OCI-LY7 (cell line): ENCODE measurements at regions not wholly inside any gene's neighbourhood (a gene's known extent, or its start where the extent isn't known, plus 50 kb on each side); places are given as distances from the start of the nearest gene placed in this dataset.

Source experiments
- CTCF ChIP-seq: fragments of 200-600 bp; sonication (generic); conservative IDR thresholded peaks from 2 replicates; pipeline ENCODE4 v1.5.1; 2014; ENCODE audit warnings: mild to moderate bottlenecking, antibody characterized with exemption, low read length, moderate library complexity, mixed read lengths
- EZH2phosphoT487 ChIP-seq: fragments of 200-600 bp; sonication (generic); IDR thresholded peaks from 2 replicates; pipeline ENCODE4 v1.6.1; 2018; ENCODE audit warnings: low read depth, borderline replicate concordance, mild to moderate bottlenecking, mixed run types, antibody characterized with exemption, low read length, moderate library complexity, mixed read lengths

DNA sequence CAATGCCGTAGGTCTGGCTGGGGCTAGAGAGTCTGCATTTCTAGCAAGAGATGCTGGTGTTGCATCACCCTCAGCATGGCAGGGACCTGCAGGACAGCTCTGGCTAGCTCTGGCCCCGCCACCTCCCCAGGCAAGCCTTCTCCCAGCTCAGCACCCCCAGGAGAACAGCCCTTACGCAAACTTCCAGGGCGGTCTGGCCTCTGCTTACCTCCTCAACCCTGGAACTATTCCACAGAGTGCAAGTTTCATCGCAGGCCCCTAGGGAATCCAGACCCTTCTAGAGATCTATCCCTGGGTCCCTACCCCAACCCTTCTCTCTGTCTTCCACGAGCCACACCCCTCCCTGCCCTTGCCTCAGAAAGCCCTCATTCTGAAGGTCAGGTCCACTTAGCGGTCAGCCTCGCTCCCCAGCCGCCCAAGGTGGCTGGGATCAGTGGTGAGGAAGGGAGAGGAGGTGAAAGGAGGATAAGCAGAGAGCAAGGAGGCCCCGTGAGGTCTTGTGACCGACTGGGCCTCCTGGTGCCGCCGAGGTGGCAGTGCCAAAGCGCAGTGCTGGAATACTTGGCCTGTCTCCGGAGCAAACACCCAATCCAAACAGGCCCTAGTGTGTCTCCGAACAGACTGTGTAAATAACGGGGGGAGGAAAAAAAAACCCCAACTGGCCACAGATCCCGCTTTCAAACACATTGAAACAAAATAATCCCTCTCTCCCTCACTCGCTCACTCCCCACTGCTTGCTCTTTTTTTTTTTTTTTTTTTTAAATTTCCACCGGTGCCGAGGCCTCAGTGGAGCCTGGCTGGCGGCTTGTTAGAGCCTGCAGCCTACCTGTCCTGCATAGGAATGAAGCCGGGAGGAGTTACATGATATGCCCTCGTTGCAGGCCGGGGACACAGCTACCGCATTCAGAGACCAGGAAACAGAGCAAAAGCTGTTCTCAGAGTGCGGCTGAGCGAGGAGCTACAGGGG is 380.9 kb downstream of the SOX9 start:
- TF ChIP-seq CTCF (no peak), EZH2phosphoT487 (no peak)
